Right lobe of liver (tissue), 6 donors: ENCODE measurements at regions not wholly inside any gene's neighbourhood (a gene's known extent, or its start where the extent isn't known, plus 50 kb on each side); places are given as distances from the start of the nearest gene placed in this dataset.

Experiments
- ATAC-seq, 4 donors: fragments of 200-7000 bp; cut with Tn5 transposase; one replicate each; pipeline ENCODE4 v1.9.1; 2020; ENCODE audit warnings: mild to moderate bottlenecking in 4 of 4, moderate library complexity in 4 of 4
- DNase-seq, 3 donors: peaks; one replicate each; pipeline ENCODE4 v3.0.0-alpha.2; 2020
- H3K27ac ChIP-seq, 3 donors: fragments of 200-600 bp; one replicate each; pipeline ENCODE4 v1.8.0; 2022
- H3K27me3 ChIP-seq, 2 donors: fragments of 200-600 bp; one replicate each; pipeline ENCODE4 v1.8.0; 2022
- H3K36me3 ChIP-seq, 4 donors: fragments of 200-600 bp; sonication (generic) in 1 of 4; one replicate each; pipeline versions ENCODE4 v1.5.1 to v1.8.0; 2017 to 2022; ENCODE audit warnings: control low read depth in 1 of 4
- H3K4me1 ChIP-seq, 4 donors: fragments of 200-600 bp; sonication (generic) in 1 of 4; one replicate each; pipeline versions ENCODE4 v1.5.1 to v1.8.0; 2017 to 2022; ENCODE audit warnings: control low read depth in 1 of 4
- H3K4me3 ChIP-seq, 3 donors: fragments of 200-600 bp; one replicate each; pipeline ENCODE4 v1.8.0; 2022
- H3K9me3 ChIP-seq, 4 donors: fragments of 200-600 bp; sonication (generic) in 1 of 4; one replicate each; pipeline versions ENCODE4 v1.5.1 to v1.8.0; 2017 to 2022; ENCODE audit warnings: control low read depth in 1 of 4
- POLR2A ChIP-seq: fragments of 450-650 bp; IDR thresholded peaks from one replicate; pipeline ENCODE4 v1.6.1; 2017; ENCODE audit warnings: antibody characterized with exemption, mild to moderate bottlenecking
- WGBS: methylation state at CpG from one replicate; pipeline ENCODE4 v1.1.6; 2018; ENCODE audit warnings: low coverage, low lambda C conversion rate; ENCODE audit not compliant: insufficient coverage; ENCODE audit errors: missing lambda C conversion rate; 5-methylcytosine and 5-hydroxymethylcytosine counted together
- intact Hi-C, 2 donors: fragments of 100-400 bp; cut with DNase I; formaldehyde crosslinking; loops; one replicate each; pipeline versions ENCODE4 v1.11.2 to v1.14.1; 2022
- TF ChIP-seq, protein P1 (sequence below), 4 donors: fragments of 200-600 bp in 3 of 4; fragments of 450-650 bp in 1 of 4; IDR thresholded peaks; one replicate each; pipeline versions ENCODE4 v1.5.1 to v1.8.0; 2016 to 2022; ENCODE audit warnings: antibody characterized with exemption in 4 of 4, mild to moderate bottlenecking in 2 of 4
- donor health status: DM: no; HTN: yes; CAD: no.
- donor health status: DM: no; HTN: no; CAD: no.
- donor health status: DM: no; HTN: no; CAD: no.
- donor health status: DM: no; HTN: yes; CAD: no.
- donor health status: DM: no; HTN: yes; CAD: no.

DNA sequence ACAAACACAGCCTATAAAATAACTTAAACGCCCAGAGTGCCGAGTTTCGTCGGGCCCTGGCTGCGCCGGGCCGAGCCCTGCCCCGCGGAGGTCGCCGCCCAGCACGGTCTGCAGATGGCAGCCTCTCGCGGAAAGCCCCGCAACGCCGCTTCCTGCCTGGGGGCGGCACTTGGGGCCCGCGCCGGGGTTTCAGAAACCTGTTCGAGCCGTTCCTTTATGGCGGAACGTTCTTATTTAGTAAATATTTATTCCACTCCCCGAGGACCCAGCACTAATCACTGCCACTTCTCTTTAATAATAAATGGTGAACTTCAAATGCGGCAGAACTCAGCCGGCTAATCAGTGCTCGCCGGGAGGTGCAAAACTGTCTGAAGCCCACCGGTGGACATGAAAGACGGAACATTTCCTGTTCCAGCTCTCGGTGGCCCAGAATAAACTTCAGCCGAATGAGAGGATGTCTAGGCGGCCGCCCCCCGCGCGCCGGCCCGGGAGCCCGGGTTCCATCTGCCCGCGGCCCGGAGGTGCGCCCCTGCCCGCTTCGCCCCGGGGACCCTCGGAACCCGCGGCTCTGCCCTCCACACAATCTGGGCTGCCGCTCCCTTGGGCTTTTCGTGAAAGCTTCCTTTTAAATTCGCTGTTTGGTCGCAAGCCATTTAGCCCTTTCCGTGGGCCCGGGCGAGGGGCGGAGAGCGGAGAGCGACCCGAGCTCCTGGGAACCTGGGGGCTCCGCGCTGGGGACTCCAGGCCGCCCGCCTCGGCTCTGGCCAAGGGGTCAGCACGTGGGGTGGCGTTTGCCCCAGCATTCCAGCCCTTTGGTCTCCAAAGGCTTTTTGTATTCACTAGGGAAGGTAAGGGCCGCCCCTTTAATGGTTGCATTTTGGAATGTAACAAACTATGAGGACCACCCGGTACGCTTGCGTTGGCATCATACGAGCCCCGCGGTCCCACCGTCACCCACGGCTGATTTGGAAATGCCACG is 110.8 kb upstream of the ATP11B start:
- Histone ChIP-seq H3K27me3 (no peaks in the 10 kb centered on the region), H3K4me1 (peaks cover 0 to 6% (median 0%) of the 10 kb centered on the region in 4 donors), H3K4me3 (peak overlapping the region; percentile 46 to 67 (median 56)), H3K9me3 (no peaks in the 10 kb centered on the region), H3K27ac (peak overlapping the region in 1 of 3 donors; percentile 4), H3K36me3 (no peaks in the 10 kb centered on the region)
- no peak for TF ChIP-seq POLR2A
- TF ChIP-seq, protein P1, sequence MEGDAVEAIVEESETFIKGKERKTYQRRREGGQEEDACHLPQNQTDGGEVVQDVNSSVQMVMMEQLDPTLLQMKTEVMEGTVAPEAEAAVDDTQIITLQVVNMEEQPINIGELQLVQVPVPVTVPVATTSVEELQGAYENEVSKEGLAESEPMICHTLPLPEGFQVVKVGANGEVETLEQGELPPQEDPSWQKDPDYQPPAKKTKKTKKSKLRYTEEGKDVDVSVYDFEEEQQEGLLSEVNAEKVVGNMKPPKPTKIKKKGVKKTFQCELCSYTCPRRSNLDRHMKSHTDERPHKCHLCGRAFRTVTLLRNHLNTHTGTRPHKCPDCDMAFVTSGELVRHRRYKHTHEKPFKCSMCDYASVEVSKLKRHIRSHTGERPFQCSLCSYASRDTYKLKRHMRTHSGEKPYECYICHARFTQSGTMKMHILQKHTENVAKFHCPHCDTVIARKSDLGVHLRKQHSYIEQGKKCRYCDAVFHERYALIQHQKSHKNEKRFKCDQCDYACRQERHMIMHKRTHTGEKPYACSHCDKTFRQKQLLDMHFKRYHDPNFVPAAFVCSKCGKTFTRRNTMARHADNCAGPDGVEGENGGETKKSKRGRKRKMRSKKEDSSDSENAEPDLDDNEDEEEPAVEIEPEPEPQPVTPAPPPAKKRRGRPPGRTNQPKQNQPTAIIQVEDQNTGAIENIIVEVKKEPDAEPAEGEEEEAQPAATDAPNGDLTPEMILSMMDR (IDR thresholded peaks at IDR 0.05), result peak; percentile 12 to 48 (median 36)
- intact Hi-C loops, result loop anchor here (5.0 to 10.0 kb wide), 2 partner anchors 968 to 975 kb away; partner anchors contain the start of gene SOX2 (in 1 of the 2)
- ATAC-seq (peak; percentile 78 to 86 (median 84)), DNase-seq (peak; percentile 61 to 74 (median 65))
- WGBS, result under 1% methylated on average over 45 of the region's 80 CpGs

DNA sequence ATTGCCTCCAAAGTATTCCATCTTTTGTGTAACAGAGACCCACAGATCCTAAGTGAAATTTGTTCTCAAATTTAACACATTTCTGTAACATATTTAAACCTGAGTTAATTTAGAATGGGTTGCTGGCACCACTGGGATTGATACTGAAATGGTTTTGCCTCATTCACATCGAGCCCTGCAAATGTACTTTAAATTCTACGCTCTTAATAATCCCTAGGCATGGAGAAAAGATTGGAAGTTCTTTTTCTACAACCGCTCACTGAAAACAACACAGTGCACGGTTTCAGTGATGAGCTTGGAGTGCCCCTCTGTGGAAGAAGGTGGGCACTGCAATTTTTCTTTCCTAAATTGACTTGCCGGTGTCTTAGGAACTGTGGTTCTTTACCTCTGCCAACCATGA is 109.9 kb upstream of the ATP11B start:
- no peaks in the 10 kb centered on the region for H3K9me3 ChIP-seq
- 0% methylated on average over 5 of the region's 5 CpGs for WGBS
- no peaks in the 10 kb centered on the region for H3K27me3 ChIP-seq
- TF ChIP-seq, protein P1 (IDR thresholded peaks at IDR 0.05), result peak; percentile 86 to 92 (median 92)
- no peak for TF ChIP-seq POLR2A
- peaks cover 0 to 6% (median 0%) of the 10 kb centered on the region in 4 donors for H3K4me1 ChIP-seq
- intact Hi-C loops, result loop anchor here (5.0 to 10.0 kb wide), 2 partner anchors 969 to 976 kb away; partner anchors contain the start of gene SOX2 (in 1 of the 2)
- ATAC-seq (peak; percentile 93 to 98 (median 96)), DNase-seq (peak in 2 of 3 donors; percentile 24 to 66)
- H3K27ac ChIP-seq, result no peak overlapping the region
- peak overlapping the region in 2 of 3 donors; percentile 56 to 67 for H3K4me3 ChIP-seq
- no peaks in the 10 kb centered on the region for H3K36me3 ChIP-seq

DNA sequence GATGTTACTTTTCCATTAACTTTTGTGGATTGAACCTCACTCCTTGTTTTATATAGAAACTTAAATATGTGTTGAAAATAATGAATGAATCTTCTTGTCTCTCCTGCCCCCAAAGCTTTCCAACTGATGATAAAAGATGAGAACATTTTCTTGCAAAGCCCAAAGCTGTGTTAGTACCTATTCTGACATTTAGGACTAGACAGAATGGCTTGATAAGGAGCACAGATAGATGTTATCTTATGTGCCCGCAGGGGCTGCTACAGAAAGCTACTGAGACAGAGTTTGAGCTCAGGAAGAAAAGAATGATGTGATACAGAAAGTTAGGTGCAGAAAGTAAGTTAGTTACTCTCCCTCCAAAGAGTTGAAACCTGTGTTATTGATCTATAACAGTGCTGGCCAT is 109.4 kb upstream of the ATP11B start:
- Histone ChIP-seq H3K9me3 (no peaks in the 10 kb centered on the region), H3K36me3 (no peaks in the 10 kb centered on the region), H3K4me3 (no peak overlapping the region), H3K4me1 (peaks cover 0 to 6% (median 0%) of the 10 kb centered on the region in 4 donors), H3K27me3 (no peaks in the 10 kb centered on the region), H3K27ac (no peak overlapping the region)
- intact Hi-C loops, result loop anchor here (5.0 to 10.0 kb wide), 2 partner anchors 969 to 977 kb away; partner anchors contain the start of gene SOX2 (in 1 of the 2)
- DNase-seq (no peak), ATAC-seq (no peak)
- TF ChIP-seq, protein P1 (IDR thresholded peaks at IDR 0.05), result no peak
- TF ChIP-seq POLR2A, result no peak
- 0% methylated on average over 1 of the region's 1 CpG for WGBS

DNA sequence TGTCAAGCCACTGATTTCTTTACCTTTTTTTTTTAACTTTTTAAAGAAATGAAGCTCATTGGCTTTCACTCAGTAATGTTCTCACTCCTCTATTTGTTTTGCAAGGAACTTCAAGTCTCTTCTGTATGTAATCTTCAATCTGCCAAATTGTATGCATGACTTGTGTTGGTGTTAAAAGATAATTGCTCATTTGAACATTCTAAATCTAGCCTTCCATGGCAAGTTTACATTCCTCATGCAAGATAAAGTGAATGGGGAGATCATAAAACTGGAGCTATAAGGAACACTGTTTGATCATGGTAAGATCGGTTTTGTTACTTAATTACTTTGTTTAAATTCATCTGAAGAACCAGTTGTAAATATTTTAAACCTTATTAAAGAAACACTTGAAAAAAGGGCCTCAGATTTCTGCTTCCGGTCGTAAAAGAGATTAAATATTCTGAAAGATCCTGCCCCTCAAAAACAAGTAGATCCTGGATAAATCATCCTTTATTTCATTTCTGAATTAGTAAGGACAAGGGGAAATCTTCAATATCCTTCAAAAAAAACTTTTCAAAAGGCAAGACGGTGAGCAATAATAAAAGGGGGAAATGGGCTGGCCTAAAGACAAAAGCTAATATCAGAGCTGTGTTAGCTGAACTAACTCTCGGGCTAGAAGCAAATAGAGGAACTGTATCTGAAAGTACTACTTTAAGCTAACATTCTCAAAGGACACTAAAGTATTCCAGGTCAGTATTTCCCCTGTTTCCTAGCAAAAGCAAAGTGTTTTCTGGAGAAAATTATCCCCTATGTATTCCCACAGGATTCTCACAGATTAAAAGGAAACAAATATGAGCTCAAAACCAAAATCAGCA is 107.0 kb upstream of the ATP11B start:
- no peak for ATAC-seq
- intact Hi-C loops, result loop anchor here in 1 of 2 donors (10.0 kb wide), 1 partner anchor 971 kb away; the partner anchor contains the start of gene SOX2
- Histone ChIP-seq H3K27me3 (no peaks in the 10 kb centered on the region), H3K4me1 (peaks cover 0 to 6% (median 0%) of the 10 kb centered on the region in 4 donors), H3K36me3 (no peaks in the 10 kb centered on the region), H3K9me3 (no peaks in the 10 kb centered on the region), H3K27ac (no peak overlapping the region), H3K4me3 (no peak overlapping the region)
- DNase-seq, result no peak
- TF ChIP-seq POLR2A, result no peak
- TF ChIP-seq, protein P1 (IDR thresholded peaks at IDR 0.05), result no peak
- WGBS, result 57% methylated on average over 5 of the region's 5 CpGs
